AG09309 (cell line): ENCODE measurements at regions not wholly inside any gene's neighbourhood (a gene's known extent, or its start where the extent isn't known, plus 50 kb on each side); places are given as distances from the start of the nearest gene placed in this dataset.

Experiments used
- DNase-seq: peaks from one replicate; pipeline ENCODE4 v3.0.0-alpha.2; 2010; ENCODE audit warnings: low read depth
- H3K4me3 ChIP-seq: 2 replicates; pipeline ENCODE4 v1.5.1; 2011; ENCODE audit warnings: mild to moderate bottlenecking, low read depth, low read length, moderate library complexity; ENCODE audit not compliant: control insufficient read depth
- TF ChIP-seq, protein P1 (sequence below): IDR thresholded peaks from 2 replicates; pipeline ENCODE4 v1.5.1; 2011; ENCODE audit warnings: mild to moderate bottlenecking, low read depth, low read length, inconsistent platforms; ENCODE audit not compliant: insufficient read depth, control insufficient read depth; ENCODE audit errors: missing control alignments

DNA sequence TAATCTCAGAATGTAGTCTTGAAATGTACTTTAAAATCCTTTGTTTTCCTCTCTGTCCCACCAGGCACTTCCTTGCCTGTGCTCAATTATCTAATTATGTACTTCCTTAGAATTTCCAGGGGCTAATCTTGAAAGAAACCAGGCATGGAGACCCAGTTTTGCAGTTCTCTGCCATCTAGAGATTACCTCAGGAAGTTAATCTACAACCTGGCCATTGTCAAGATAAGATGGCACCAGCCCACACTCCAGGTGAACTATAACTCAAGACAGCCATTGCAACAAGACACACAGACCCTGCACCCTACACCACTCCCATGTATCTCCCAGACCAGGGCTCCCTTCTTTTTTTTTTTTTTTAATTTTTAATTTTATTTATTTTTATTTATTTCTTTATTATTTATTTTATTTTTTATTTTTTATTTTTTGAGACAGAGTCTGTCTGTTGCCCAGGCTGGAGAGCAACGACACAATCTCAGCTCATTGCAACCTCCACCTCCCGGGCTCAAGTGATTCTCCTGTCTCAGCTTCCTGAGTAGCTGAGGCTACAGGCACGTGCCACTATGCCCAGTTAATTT, 85.9 kb upstream of the TRIM24 start:
- no peak overlapping the region for H3K4me3 ChIP-seq
- DNase-seq: no peak
- TF ChIP-seq, protein P1, sequence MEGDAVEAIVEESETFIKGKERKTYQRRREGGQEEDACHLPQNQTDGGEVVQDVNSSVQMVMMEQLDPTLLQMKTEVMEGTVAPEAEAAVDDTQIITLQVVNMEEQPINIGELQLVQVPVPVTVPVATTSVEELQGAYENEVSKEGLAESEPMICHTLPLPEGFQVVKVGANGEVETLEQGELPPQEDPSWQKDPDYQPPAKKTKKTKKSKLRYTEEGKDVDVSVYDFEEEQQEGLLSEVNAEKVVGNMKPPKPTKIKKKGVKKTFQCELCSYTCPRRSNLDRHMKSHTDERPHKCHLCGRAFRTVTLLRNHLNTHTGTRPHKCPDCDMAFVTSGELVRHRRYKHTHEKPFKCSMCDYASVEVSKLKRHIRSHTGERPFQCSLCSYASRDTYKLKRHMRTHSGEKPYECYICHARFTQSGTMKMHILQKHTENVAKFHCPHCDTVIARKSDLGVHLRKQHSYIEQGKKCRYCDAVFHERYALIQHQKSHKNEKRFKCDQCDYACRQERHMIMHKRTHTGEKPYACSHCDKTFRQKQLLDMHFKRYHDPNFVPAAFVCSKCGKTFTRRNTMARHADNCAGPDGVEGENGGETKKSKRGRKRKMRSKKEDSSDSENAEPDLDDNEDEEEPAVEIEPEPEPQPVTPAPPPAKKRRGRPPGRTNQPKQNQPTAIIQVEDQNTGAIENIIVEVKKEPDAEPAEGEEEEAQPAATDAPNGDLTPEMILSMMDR: no peak

DNA sequence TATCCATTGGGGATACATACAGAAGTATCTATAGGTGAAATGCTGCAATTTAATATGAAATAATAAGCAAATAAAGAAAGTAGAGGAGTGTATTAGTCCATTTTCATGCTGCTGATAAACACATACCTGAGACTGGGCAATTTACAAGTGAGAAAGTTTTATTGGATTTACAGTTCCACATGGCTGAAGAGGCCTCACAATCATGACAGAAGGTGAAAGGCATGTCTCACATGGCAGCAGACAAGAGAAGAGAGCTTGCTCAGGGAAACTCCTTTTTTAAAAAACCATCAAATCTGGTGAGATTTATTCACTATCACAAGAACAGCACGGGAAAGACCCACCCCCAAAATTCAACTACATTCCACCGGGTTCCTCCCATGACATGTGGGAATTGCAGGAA, 82.8 kb upstream of the TRIM24 start:
- H3K4me3 ChIP-seq: no peak overlapping the region
- DNase-seq: no peak
- TF ChIP-seq, protein P1: no peak

DNA sequence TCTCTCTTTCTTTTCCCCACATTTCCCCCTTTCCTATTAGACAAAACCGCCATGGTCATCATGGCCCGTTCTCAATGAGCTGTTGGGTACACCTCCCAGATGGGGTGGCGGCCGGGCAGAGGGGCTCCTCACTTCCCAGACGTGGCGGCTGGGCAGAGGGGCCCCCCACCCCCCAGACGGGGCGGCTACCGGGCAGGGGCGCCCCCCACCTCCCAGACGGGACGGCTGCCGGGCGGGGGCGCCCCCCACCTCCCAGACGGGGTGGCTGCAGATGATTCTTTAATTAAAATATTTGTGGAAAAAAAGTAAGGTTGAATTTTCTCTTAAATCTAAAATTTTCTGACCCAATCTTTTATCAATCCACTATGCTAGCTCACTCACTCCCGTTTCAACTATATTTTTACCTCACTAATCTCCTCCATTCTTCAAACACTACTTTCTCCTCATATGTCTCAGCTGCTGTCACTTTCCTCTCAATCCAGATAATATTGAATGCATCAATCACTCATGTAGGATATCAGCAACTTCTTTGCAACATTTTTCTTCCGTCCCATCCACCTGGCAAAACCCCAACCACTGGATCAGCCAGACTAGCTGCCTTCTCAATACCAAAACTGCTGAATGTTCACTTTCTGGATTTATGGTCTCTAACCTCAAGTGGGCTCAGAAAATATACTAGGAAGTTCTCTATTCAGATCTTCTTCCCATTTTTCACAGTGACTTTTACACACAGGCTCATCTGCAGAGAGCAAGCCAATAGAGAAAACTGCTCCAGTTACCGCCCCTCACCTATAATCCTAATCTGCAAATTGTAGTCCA, 81.1 kb upstream of the TRIM24 start:
- H3K4me3 ChIP-seq: no peak overlapping the region
- no peak for DNase-seq
- TF ChIP-seq, protein P1: no peak

DNA sequence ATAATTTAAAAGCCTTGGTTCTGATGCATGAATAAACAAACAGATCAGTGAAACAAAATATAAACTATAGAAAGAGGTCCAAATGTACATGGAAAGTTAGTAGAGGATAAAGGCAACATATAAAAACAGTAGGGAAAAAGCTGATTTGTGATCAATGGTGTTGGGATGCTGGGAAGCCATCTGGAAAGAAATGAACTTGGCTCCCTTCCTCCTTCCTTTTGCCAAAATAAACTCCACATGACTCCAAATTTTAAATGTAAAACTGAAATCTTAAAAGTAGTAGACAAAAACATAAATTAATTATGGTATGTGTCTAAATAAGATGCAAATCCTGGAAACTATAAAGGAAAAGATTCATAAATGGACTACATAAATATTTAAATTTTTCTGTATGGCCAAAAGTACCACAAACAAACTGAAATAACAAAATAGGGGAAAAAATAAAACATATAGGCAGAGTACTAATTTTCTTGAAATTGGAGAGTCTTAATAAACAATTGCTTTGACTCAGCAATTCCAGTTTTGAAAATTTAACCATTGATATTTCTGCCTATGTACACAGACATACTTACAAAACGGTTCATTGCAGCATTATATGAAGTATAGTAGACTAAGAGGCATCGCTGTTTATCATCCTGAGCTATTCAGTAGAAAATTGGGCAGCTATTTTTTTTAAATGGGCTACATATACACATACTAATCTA, 77.0 kb upstream of the TRIM24 start:
- no peak for DNase-seq
- H3K4me3 ChIP-seq: no peak overlapping the region
- TF ChIP-seq, protein P1: no peak

DNA sequence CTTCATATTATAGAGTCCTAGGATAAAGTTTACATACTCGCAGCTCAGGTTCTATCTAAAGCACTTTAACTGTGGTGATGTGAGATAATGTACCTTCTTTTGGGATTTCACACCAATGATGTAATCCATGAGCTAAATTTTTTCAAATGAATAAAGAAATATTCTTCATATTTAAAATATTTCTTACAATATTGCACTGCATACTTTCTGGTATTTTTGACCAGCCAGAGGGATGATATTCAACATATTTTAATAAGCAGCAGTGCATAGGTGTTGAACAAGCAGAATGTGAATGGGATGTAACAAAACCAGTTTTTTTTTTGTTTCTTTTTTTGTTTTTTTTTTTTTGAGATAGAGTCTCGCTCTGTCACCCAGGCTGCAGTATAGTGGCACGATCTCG, 73.2 kb upstream of the TRIM24 start:
- no peak overlapping the region for H3K4me3 ChIP-seq
- TF ChIP-seq, protein P1: no peak
- DNase-seq: no peak

DNA sequence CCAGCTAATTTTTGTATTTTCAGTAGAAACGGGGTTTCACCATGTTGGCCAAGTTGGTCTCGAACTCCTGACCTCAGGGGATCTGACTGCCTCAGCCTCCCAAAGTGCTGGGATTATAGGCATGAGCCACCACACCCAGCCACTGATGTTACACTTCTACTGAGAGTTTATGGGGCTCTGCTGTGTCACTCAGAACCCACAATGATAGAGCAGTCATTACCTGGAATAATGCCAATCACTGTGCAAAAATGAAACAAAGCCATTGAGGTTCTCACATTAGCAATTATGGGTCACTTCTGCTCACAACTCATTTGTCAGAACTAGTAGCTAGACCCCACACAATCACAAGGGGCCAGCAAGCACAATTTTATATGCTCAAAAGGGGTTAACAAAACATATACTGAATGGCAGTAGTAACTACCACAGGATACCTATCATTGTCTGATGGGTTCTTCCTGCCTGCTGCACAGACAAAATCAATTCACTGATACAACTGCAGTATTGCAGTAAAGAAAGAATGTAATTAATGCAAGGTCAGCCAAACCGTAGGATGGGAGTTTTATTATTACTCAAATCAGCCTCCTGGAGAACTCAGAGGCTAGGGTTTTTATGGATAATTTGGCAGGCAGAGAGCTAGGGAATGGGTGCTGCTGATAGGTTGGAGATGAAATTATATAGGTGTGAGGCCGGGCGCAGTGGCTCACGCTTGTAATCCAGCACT, 72.1 kb upstream of the TRIM24 start:
- TF ChIP-seq, protein P1: no peak
- no peak overlapping the region for H3K4me3 ChIP-seq
- no peak for DNase-seq
